ENCODE measurements at regions not wholly inside any gene's neighbourhood (a gene's known extent, or its start where the extent isn't known, plus 50 kb on each side); places are given as distances from the start of the nearest gene placed in this dataset.

DNA sequence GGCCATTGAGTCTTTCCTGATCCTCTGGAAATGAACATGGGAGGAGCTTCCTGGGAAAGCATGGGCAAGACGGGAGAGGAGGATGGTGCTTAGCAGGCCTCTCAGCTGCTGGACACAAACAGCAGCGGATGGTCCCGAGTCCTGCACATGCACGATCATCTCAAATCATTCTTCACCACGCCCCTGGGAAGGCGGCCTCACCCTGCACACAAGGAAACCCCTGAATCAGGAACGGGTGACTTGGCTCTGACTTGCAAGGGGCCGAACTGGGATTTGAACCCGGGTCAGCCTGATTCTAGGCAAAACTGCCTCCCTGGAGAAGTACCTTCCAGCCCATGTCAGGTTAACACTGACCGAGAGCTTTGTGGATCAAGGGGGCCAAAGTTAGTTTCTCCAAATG, 134.8 kb upstream of the WNT4 start:
- ChIA-PET CTCF (interaction anchor here (1.1 kb wide), 1 partner anchor 172 kb away, joined by 3 read pairs; no protein-coding TSS in a partner anchor), POLR2A (no interaction called here)
- no peaks in the 10 kb centered on the region for H3K36me3 ChIP-seq (ENCODE audit: control insufficient read depth in 2 of 2, extremely low read depth in 1 of 2, insufficient read depth in 2 of 2, low read length in 2 of 2)
- H3K9me3 ChIP-seq (replicated peaks; ENCODE audit: control insufficient read depth, insufficient read depth, low read length), result no peaks in the 10 kb centered on the region
- H4K20me1 ChIP-seq (replicated peaks; ENCODE audit: control insufficient read depth, extremely low read depth, insufficient read depth, low read length), result no peaks in the 10 kb centered on the region
- TF ChIP-seq, protein P1, sequence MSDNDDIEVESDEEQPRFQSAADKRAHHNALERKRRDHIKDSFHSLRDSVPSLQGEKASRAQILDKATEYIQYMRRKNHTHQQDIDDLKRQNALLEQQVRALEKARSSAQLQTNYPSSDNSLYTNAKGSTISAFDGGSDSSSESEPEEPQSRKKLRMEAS (IDR thresholded peaks at IDR 0.05; ENCODE audit: insufficient read depth, insufficient read length), result no peak
- TF ChIP-seq GATA2 (IDR thresholded peaks at IDR 0.05; ENCODE audit: insufficient read depth, insufficient read length, low read depth, low read length), result no peak
- TF ChIP-seq, protein P2, sequence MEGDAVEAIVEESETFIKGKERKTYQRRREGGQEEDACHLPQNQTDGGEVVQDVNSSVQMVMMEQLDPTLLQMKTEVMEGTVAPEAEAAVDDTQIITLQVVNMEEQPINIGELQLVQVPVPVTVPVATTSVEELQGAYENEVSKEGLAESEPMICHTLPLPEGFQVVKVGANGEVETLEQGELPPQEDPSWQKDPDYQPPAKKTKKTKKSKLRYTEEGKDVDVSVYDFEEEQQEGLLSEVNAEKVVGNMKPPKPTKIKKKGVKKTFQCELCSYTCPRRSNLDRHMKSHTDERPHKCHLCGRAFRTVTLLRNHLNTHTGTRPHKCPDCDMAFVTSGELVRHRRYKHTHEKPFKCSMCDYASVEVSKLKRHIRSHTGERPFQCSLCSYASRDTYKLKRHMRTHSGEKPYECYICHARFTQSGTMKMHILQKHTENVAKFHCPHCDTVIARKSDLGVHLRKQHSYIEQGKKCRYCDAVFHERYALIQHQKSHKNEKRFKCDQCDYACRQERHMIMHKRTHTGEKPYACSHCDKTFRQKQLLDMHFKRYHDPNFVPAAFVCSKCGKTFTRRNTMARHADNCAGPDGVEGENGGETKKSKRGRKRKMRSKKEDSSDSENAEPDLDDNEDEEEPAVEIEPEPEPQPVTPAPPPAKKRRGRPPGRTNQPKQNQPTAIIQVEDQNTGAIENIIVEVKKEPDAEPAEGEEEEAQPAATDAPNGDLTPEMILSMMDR (IDR thresholded peaks at IDR 0.05; ENCODE audit: extremely low read depth in 1 of 2, insufficient read depth in 1 of 2, low read depth in 1 of 2, low read length in 2 of 2), result no peak
- no peak for TF ChIP-seq EZH2 (IDR thresholded peaks at IDR 0.05; ENCODE audit: borderline replicate concordance, low read depth, low read length, severe bottlenecking)
- no peak for TF ChIP-seq FOS (IDR thresholded peaks at IDR 0.05; ENCODE audit: borderline replicate concordance, insufficient read depth, low read length)
- no peak for TF ChIP-seq POLR2A (IDR thresholded peaks at IDR 0.05; ENCODE audit: low read depth, low read length)
- TF ChIP-seq MYC (IDR thresholded peaks at IDR 0.05; ENCODE audit: low read depth, low read length), result no peak
- no peak for TF ChIP-seq JUN (IDR thresholded peaks at IDR 0.05; ENCODE audit: borderline replicate concordance, insufficient read depth, insufficient read length, low read depth)
- no peak for TF ChIP-seq POLR2AphosphoS5 (IDR thresholded peaks at IDR 0.05; ENCODE audit: insufficient read depth, low read depth, low read length)
- no TSS peak for BruUV-seq (replicated peaks)
- peaks cover 21% of the 10 kb centered on the region for H3K4me1 ChIP-seq (ENCODE audit: control insufficient read depth, extremely low read depth, insufficient read depth, low read length)
- H3K9me1 ChIP-seq (replicated peaks; ENCODE audit: control insufficient read depth, extremely low read depth, insufficient read depth, low read length), result no peaks in the 10 kb centered on the region
- no peak overlapping the region for H3K4me2 ChIP-seq (ENCODE audit: insufficient read depth, low read length)
- H3K4me3 ChIP-seq (replicated peaks in 1 of 3; ENCODE audit: insufficient read depth in 1 of 3, low read depth in 1 of 3, low read length in 3 of 3), result no peak overlapping the region
- H3K79me2 ChIP-seq (ENCODE audit: control insufficient read depth, insufficient read depth, low read length), result no peaks in the 10 kb centered on the region
- H2AFZ ChIP-seq (ENCODE audit: low read depth, low read length), result no peak overlapping the region
- dilution Hi-C loops (cut with MboI; ENCODE audit: extremely low pct_ligation_motif_present, low sequenced_read_pairs), result no loop called here
- no peak for FAIRE-seq
- intact Hi-C loops (cut with micrococcal nuclease), result loop anchor here (10.0 kb wide), 1 partner anchor 253 kb away; no protein-coding TSS in a partner anchor
- DNase-seq (ENCODE audit: low read depth, low spot score), result no peak
- H3K27me3 ChIP-seq (ENCODE audit: control insufficient read depth in 2 of 2, insufficient read depth in 2 of 2, low read length in 2 of 2), result peaks cover 3 to 9% of the 10 kb centered on the region in 2 experiments
- H3K27ac ChIP-seq (ENCODE audit: insufficient read depth, low read depth, low read length), result no peak overlapping the region
- no peak overlapping the region for H3K9ac ChIP-seq (replicated peaks; ENCODE audit: extremely low read depth, insufficient read depth, low read length)

Measured in endothelial cell of umbilical vein (primary cell).